Fibroblast of lung (primary cell): ENCODE measurements at regions not wholly inside any gene's neighbourhood (a gene's known extent, or its start where the extent isn't known, plus 50 kb on each side); places are given as distances from the start of the nearest gene placed in this dataset.

Source experiments
- DNase-seq, 2 donors: peaks; one replicate each; pipeline versions ENCODE4 v3.0.0 to v3.0.0-alpha.2; 2010; ENCODE audit warnings: low read depth in 2 of 2
- H2AFZ ChIP-seq: 2 replicates; pipeline ENCODE4 v1.5.1; 2012; ENCODE audit warnings: low read length, control low read depth, inconsistent platforms
- H3K27ac ChIP-seq: 2 replicates; pipeline ENCODE4 v1.5.1; 2011; ENCODE audit warnings: low read length, control low read depth; ENCODE audit not compliant: insufficient read depth
- H3K27me3 ChIP-seq: 2 replicates; pipeline ENCODE4 v1.5.1; 2011; ENCODE audit warnings: mild to moderate bottlenecking, low read length; ENCODE audit not compliant: control insufficient read depth, insufficient read depth
- H3K36me3 ChIP-seq: 2 replicates; pipeline ENCODE4 v1.5.1; 2011; ENCODE audit warnings: low read length; ENCODE audit not compliant: control insufficient read depth, insufficient read depth
- H3K4me1 ChIP-seq: 2 replicates; pipeline ENCODE4 v1.5.1; 2011; ENCODE audit warnings: low read length; ENCODE audit not compliant: control insufficient read depth, insufficient read depth; ENCODE audit errors: extremely low read depth
- H3K4me2 ChIP-seq: 2 replicates; pipeline ENCODE4 v1.5.1; 2011; ENCODE audit warnings: low read length, control low read depth; ENCODE audit not compliant: insufficient read depth; ENCODE audit errors: extremely low read depth
- H3K4me3 ChIP-seq, 4 experiments: fragments of 200-600 bp in 1 of 4; sonication (generic) in 1 of 4; replicated peaks in 1 of 4; 2 replicates each; pipeline ENCODE4 v1.5.1; 2011 to 2016; ENCODE audit warnings: low read length in 4 of 4, low read depth in 3 of 4, mild to moderate bottlenecking in 3 of 4, control low read depth in 2 of 4, inconsistent platforms in 1 of 4, mixed read lengths in 1 of 4; ENCODE audit not compliant: insufficient read depth in 1 of 4; ENCODE audit errors: control extremely low read depth in 1 of 4
- H3K79me2 ChIP-seq: 2 replicates; pipeline ENCODE4 v1.5.1; 2012; ENCODE audit warnings: mild to moderate bottlenecking, low read length, inconsistent platforms; ENCODE audit not compliant: control insufficient read depth, insufficient read depth
- H3K9ac ChIP-seq: 2 replicates; pipeline ENCODE4 v1.5.1; 2011; ENCODE audit warnings: mild to moderate bottlenecking, low read length, control low read depth; ENCODE audit not compliant: insufficient read depth
- H3K9me3 ChIP-seq: 2 replicates; pipeline ENCODE4 v1.5.1; 2012; ENCODE audit warnings: low read depth, low read length; ENCODE audit not compliant: control insufficient read depth, insufficient read depth
- H4K20me1 ChIP-seq: 2 replicates; pipeline ENCODE4 v1.5.1; 2011; ENCODE audit warnings: low read length; ENCODE audit not compliant: control insufficient read depth, insufficient read depth; ENCODE audit errors: extremely low read depth
- EZH2 ChIP-seq: IDR thresholded peaks from 2 replicates; pipeline ENCODE4 v1.5.1; 2012; ENCODE audit warnings: low read length, control low read depth, mild to moderate bottlenecking; ENCODE audit errors: missing control alignments
- TF ChIP-seq, protein P1 (sequence below), 2 donors: IDR thresholded peaks in 1 of 2; conservative IDR thresholded peaks in 1 of 2; 1 replicate in 1 of 2; 2 replicates in 1 of 2; pipeline ENCODE4 v1.5.1; 2011 to 2012; ENCODE audit warnings: low read length in 2 of 2, control low read depth in 1 of 2, inconsistent platforms in 1 of 2, low read depth in 1 of 2, mild to moderate bottlenecking in 1 of 2

DNA sequence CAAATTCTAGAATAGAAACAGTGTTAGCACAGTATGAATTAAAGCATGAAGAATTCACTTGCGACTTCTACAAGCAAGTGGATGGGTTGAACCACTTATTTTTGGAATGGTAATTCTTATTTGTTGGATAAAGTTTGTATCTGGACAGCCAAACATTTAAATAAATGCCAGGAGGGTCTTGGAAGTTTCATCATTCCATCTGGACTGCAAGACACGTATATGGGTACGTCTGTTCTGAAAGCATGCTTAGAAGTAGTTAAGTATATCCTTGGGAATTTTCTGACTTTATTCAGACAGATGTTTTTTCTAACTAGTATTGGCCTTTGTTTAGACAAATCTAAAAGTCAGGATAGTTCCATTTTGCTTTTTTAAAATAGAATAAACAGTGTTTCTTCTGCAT, 77.5 kb upstream of the CASK start:
- Histone ChIP-seq H3K4me3 (no peak overlapping the region), H3K79me2 (no peaks in the 10 kb centered on the region), H3K4me2 (no peak overlapping the region), H3K9ac (no peak overlapping the region), H3K9me3 (no peaks in the 10 kb centered on the region), H3K27ac (no peak overlapping the region), H4K20me1 (no peaks in the 10 kb centered on the region), H3K4me1 (no peaks in the 10 kb centered on the region), H2AFZ (no peak overlapping the region), H3K27me3 (no peaks in the 10 kb centered on the region), H3K36me3 (no peaks in the 10 kb centered on the region)
- DNase-seq: no peak
- TF ChIP-seq, protein P1, sequence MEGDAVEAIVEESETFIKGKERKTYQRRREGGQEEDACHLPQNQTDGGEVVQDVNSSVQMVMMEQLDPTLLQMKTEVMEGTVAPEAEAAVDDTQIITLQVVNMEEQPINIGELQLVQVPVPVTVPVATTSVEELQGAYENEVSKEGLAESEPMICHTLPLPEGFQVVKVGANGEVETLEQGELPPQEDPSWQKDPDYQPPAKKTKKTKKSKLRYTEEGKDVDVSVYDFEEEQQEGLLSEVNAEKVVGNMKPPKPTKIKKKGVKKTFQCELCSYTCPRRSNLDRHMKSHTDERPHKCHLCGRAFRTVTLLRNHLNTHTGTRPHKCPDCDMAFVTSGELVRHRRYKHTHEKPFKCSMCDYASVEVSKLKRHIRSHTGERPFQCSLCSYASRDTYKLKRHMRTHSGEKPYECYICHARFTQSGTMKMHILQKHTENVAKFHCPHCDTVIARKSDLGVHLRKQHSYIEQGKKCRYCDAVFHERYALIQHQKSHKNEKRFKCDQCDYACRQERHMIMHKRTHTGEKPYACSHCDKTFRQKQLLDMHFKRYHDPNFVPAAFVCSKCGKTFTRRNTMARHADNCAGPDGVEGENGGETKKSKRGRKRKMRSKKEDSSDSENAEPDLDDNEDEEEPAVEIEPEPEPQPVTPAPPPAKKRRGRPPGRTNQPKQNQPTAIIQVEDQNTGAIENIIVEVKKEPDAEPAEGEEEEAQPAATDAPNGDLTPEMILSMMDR (conservative IDR thresholded peaks at IDR 0.05 in 1 of 2, IDR thresholded peaks at IDR 0.05 in 1 of 2; ENCODE audit: low read depth in 1 of 2, low read length in 2 of 2): no peak
- no peak for TF ChIP-seq EZH2

DNA sequence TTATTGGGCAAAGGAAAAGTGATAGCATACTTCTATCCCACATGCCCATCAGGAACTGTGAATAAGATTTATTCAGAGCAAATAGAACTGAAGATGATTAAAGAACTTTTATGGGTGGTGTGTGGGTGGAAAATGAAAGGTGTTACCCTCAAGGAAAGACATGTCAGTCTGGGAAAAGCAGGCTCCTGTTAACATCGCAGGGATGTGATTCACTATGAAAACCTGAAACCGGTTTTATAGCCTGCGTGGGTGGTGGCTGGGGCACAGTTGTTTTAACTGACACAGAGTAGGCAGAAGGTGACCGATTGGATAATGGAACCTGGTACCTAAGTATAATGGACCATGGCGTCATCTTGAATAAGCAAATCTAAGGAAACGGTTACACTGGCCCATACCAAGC, 61.3 kb upstream of the CASK start:
- no peaks in the 10 kb centered on the region for H3K9me3 ChIP-seq
- H3K36me3 ChIP-seq: no peaks in the 10 kb centered on the region
- no peaks in the 10 kb centered on the region for H3K4me1 ChIP-seq
- H3K27me3 ChIP-seq: no peaks in the 10 kb centered on the region
- H3K27ac ChIP-seq: no peak overlapping the region
- peak in 1 of 2 donors; percentile 23 for DNase-seq
- no peaks in the 10 kb centered on the region for H3K79me2 ChIP-seq
- no peak for TF ChIP-seq EZH2
- TF ChIP-seq, protein P1 (conservative IDR thresholded peaks at IDR 0.05 in 1 of 2, IDR thresholded peaks at IDR 0.05 in 1 of 2; ENCODE audit: low read depth in 1 of 2, low read length in 2 of 2): no peak
- no peak overlapping the region for H2AFZ ChIP-seq
- H4K20me1 ChIP-seq: no peaks in the 10 kb centered on the region
- no peak overlapping the region for H3K9ac ChIP-seq
- no peak overlapping the region for H3K4me3 ChIP-seq
- H3K4me2 ChIP-seq: no peak overlapping the region

DNA sequence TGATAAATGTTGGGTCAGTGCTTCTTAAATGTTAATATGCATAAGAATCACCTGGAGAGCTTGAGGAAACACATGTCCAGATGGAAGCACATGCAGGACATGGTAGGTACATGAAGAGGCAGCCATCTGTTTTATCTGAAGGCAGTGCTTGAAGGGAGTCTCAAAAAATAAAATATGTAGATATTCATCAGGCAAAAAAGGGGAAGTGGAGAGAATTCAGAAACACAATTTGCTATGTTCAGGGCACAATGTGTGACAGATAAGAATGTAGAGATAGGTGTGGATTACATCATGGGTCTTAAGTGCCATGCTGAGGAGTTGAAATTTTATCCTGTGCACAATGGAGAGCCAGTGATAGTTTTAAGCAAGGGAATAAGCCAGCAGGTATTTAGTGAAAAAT, 59.6 kb upstream of the CASK start:
- H3K79me2 ChIP-seq: no peaks in the 10 kb centered on the region
- DNase-seq: no peak
- no peak overlapping the region for H3K4me2 ChIP-seq
- H4K20me1 ChIP-seq: no peaks in the 10 kb centered on the region
- H3K4me3 ChIP-seq: no peak overlapping the region
- H3K9ac ChIP-seq: no peak overlapping the region
- no peaks in the 10 kb centered on the region for H3K4me1 ChIP-seq
- no peaks in the 10 kb centered on the region for H3K27me3 ChIP-seq
- no peaks in the 10 kb centered on the region for H3K36me3 ChIP-seq
- H3K9me3 ChIP-seq: no peaks in the 10 kb centered on the region
- no peak overlapping the region for H3K27ac ChIP-seq
- H2AFZ ChIP-seq: no peak overlapping the region
- TF ChIP-seq EZH2: no peak
- TF ChIP-seq, protein P1 (conservative IDR thresholded peaks at IDR 0.05 in 1 of 2, IDR thresholded peaks at IDR 0.05 in 1 of 2; ENCODE audit: low read depth in 1 of 2, low read length in 2 of 2): no peak
